ENCODE measurements at regions not wholly inside any gene's neighbourhood (a gene's known extent, or its start where the extent isn't known, plus 50 kb on each side); places are given as distances from the start of the nearest gene placed in this dataset.

DNA sequence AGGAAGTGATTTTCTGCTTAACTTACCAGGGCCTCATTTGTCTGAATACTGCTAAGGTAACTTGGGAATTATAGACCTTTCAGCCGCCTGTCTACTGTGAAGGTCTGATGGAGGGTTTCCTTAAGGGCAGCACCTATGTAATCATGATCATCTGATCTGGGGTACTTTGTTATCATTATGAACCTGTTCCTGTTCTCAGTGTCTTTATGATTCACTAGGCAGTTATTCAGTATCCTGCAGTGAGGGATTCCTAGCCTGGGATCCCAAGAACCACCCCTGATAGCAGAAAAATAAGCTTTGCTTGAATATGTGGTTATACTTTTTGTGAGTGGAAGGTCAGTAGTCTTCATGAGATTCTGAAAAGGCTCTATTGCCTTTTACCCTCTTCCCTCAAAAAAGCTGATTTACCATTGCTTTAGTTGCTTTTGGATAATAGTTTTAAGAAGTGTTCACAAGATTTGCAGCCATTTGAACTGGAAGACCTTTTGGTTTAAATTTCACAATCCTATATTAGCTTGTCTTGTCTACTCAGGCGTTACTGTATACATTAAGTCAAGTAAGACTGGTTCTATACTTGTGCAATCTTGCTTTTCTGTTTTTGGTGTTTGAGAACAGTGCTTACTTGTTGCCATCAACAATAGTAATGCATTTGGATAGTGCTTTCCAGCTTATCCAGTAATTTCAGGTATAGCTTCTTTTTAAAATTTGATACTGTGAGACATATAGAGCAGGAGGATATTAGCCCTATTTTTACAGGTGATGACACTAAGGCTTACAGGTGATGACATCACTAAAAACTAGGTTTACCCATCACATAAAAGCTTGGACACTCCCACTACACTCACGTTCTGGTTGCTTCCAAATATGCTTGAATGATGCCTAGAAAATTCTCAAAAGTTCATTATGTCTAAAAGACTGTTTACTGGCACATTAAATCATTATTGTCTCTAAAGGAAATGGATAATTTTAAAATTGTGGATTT is 60.0 kb downstream of the FHIP1A start:
- TF ChIP-seq, protein P1, sequence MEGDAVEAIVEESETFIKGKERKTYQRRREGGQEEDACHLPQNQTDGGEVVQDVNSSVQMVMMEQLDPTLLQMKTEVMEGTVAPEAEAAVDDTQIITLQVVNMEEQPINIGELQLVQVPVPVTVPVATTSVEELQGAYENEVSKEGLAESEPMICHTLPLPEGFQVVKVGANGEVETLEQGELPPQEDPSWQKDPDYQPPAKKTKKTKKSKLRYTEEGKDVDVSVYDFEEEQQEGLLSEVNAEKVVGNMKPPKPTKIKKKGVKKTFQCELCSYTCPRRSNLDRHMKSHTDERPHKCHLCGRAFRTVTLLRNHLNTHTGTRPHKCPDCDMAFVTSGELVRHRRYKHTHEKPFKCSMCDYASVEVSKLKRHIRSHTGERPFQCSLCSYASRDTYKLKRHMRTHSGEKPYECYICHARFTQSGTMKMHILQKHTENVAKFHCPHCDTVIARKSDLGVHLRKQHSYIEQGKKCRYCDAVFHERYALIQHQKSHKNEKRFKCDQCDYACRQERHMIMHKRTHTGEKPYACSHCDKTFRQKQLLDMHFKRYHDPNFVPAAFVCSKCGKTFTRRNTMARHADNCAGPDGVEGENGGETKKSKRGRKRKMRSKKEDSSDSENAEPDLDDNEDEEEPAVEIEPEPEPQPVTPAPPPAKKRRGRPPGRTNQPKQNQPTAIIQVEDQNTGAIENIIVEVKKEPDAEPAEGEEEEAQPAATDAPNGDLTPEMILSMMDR (IDR thresholded peaks at IDR 0.05; ENCODE audit: poor library complexity): no peak
- TF ChIP-seq EZH2 (IDR thresholded peaks at IDR 0.05; ENCODE audit: borderline replicate concordance): no peak
